HG02981 (cell line): ENCODE measurements at regions not wholly inside any gene's neighbourhood (a gene's known extent, or its start where the extent isn't known, plus 50 kb on each side); places are given as distances from the start of the nearest gene placed in this dataset.

Source experiments
- ATAC-seq: cut with Tn5 transposase; IDR thresholded peaks from one replicate; pipeline ENCODE4 v1.9.1; 2021; ENCODE audit warnings: mild to moderate bottlenecking, moderate library complexity; ENCODE audit not compliant: unreplicated experiment

DNA sequence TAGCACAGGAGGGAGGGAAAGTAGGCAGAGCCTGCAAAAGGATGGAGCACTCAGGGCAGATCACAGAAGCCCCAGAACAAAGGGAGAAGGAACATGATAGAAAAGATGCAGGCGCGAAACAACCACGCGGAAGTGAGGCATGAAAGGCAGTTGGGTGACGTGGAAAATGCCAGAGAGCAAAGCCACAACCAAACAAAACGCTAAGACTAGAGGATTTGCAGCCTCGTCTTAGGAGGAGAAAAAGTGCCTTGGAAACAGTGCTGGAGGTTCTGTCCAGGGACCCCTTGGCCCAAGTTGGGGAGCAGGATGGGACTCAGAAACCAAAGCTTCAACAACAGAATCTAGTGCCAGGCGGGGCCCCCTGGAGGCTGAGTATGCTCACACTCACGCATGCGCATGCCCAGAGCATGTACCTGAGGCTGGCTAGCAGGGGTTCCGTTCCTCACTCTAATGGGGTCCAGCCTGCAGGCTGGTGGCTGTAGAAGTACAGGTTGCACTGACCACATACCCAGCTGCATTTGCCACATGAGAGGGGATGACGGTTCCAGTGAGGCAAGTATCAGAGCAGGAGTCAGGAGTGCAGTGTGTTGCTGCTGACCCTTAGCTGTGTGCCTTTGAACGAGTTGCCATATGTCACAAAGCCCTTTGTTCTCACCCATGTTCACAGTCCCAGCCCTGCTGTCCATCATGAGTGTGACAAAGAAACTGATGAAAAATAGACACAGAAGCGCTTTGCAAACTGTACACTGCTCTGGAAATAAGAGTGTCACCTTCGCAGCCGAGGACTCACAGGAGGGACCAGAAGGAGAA, 568.6 kb upstream of the CADM1 start:
- ATAC-seq: no peak

DNA sequence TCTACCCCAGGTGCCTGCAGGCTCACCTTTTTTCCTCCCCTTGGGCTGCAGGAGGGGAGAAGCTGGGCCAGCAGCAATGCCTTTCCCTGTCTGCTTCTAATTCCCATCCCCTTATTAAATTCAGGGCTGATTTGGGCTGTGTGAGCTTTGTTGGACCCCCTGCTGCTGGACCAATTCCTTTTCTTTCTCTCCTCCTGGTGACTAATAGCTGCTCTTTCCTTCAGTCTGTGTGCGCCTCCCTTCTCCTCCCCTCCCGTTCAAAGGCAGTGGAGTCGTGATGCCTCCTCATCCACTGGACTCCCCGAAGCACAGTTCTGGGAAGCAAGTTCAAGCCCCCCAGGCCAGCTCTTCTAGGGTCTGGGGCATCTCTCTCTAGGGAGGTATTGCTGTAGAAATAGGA, 567.9 kb upstream of the CADM1 start:
- no peak for ATAC-seq

DNA sequence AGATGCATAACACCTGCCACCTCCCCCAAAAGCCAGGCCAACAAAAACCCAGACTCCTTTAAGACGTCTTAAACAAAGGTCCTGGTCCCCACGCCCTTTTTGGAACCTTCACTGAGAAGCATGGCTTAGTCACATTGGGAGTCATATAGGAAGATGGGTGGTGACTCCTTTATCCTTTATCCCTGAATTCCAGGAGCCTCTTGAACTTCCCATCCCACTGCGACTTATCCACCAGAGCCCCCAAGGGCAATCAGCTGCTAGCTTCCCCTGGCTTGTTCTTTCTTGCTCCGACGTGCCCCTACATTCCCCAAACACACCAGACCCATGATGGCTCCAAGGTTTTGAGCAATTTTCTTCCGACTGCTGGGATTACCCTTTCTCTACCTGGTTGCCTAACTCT, 567.0 kb upstream of the CADM1 start:
- no peak for ATAC-seq

DNA sequence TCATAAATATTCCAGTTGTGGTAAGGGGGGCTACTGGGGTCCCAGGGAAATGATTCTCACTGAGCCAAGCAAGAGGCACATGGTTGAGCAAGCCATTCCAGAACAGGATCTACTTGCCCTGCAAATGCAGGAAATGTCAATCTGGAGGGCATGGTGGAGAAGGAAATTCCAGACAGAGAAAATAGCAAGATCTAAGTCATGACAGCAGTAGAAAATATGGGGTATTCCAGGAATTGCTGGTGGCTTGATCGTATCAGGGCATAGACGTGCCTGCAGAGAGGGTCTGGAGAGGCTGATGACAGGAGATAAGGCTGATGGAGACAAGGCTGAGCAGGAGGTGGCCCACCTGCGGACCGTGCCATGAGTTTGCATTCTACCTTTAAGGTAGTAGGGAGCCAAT, 566.3 kb upstream of the CADM1 start:
- ATAC-seq: no peak

DNA sequence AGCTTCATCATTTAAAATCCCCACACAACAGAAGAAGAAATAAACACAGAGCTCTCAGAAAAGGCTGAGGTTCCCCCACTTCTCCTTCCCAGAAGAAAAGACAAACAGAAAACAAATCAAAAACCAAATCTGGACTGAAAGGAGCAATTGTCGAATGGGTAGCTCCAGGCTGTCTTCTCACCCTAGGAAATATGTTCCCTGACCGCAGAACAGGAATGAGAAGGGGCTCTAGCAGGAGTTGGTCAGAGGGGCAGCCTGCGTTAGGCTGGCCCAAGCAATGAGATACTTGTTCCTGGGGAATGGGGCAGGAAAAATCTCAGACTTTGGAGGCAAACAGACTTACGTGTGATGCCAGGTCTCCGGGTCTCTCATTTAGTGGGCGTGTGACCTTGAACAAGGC, 562.6 kb upstream of the CADM1 start:
- ATAC-seq: no peak

DNA sequence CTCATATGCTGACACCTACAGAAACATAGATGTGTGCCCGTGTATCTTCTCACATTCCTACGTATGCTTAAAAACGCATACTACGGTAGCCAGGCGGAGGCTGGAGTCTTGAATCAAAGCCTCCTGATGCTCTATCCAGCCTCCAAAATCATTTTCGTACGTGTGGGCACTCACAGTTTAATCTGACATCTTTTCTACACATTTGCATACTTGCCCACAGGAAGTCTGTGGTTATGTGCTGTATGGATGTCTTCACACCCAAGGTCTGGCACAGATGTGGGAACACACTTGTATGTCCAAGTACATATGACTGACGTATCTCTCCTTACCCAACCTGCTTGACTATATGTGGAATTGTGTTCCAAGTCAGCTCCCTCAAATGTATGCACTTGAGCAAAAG, 561.8 kb upstream of the CADM1 start:
- ATAC-seq: no peak

DNA sequence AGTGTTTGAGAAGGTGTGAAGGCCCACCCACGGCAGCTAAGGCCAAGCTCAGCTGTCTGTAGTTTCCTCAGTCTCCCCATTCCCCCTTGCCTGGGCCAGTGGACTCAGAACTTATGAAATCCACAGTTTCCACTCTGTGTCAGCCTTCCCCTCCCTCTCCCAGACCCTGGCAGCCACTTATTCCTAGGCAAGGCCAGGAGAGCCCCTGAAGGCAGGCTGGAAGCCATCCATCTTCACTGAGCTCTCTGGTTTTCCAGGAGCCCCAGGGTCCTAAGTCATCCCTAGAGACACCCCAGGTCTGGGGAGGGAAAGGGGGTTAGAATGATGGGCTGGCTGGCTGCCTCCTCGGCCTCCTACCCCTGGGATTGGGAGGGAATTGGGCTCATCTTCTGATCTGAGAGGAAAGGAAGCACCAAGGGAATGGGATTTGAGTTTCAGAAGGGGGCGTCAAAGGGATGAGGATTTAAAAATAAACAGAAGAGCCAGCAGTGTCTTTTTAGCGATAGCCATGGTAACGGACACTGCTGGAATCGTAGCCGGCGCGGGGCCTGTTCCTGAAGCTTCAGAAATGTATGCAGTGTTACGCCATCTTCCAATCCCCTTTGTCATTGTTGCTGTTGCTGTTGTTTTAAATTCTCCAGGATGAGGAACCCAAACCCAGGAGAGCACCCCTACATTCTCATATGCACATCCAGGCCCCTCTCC, 561.1 kb upstream of the CADM1 start:
- ATAC-seq: no peak

DNA sequence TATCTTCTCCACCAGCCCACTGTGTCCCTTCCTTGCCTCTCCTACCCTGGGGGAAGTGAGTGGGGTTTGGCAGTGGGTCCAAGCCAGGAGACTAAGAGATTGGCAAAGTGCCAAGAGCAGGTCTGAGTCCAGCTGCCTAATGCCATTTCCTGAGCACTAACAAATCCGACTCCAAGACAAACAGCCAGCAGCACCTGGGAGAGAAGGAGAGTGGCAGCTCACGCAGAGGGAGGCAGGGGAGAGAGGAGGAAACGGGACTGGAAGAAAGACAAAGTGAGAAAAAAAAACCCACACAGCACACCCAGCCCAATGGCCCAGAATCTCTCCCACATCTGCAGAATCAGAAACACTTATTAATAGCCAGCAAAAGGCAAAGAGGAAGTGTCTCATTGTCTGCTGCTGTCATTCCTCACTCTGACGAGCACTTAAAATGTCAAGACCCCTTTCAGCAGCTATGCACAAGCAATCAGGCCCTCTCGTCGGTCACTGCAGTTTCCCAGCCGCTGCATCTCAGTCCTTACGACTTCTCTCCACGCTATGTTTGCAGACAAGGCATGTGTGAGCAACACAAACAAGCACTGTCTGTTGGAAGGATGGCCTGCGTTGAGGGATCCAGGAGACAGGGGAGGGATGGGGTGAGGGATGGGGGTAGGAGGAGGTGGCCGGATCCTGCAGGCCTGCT, 558.4 kb upstream of the CADM1 start:
- ATAC-seq: no peak

DNA sequence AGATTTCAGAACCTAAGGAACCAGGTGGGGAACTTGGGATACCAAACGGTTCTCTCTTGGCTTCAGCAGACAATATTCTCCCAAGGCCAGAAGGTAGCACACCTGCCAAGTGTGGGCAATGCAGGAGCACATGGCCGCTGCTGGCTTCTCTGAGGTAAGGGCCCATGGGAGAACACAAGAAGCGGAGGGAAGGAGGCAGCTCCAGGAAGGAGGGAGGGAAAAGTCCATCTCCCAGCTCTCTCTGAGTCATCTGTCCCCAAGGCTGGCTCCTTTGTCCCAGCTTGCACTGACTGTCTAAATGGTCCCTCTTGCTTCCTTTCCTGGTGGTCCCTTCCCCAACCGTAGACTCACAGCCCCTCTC, 557.9 kb upstream of the CADM1 start:
- ATAC-seq: no peak

DNA sequence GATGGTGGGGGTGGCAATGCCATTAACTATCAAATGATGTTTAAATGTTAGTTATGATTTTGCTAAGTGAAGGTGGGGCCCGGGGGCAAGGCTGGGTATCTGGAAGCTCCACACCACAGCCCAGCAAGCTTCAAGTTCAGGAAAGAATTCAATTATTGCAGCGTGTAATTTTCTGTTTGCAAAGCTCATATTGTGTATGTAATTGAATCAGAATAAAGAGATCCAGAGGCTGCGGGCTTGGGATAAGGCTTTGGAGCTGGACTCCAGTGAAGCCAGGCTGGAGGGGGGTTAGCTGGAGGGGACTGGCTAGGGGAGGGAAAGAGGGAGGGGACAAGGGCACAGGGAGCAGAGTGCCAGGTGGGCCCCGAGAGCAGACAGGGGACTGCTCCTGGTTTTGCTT, 557.1 kb upstream of the CADM1 start:
- ATAC-seq: no peak

DNA sequence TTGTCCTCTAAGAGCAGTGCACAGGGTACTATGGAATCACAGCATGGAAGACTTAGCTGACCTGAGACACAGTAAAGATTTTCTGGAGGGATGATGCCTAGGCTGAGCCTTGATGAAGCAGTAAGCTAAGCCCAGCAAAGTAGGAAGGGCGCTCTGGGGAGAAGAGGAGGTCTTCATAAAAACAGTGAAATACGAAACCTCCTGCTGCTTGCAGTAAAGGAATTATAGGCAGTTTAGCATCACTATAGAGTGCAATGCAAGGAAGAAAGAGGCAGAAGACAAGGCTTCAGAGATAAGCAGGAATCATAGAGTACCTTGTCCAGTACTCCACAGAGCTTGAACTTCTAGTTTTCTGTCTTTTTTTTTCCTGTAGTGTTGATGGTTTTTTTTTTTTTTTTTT, 555.7 kb upstream of the CADM1 start:
- no peak for ATAC-seq

DNA sequence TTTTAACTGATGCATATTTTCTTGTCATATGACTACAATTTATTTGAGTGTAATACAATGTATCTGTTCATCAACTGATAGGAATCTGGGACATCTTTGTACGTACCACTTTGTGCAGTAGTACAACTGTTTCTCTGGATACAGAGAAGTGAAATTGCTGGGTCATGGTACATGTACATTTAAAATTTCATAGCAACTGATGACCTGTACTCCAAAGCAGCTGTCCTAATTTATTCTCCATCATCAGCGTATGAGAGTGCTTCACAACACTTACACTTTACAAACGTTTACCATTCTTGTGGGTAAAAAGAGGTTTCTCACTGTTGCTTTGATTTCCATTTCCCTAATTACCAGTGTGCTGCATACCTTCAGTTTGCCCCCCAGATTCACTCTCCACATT, 552.8 kb upstream of the CADM1 start:
- ATAC-seq: no peak

DNA sequence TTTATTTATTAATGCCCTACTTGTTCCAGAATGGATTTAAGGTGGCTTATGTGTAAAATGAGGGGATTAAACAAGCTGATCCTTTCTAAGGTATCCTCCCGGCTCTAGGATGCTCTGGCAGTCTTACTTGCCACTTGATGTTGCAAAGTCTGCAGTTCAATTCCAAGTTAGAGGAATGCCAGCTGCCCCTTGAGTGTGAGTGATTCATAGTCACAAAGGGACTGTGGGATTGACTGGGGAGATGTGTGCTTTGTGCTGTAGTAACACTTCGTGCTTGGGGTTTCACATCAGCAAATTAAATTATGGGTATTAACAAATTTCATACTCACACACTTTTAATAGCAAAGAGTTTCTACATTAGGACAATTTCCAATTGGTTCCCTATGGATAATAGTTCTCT, 550.8 kb upstream of the CADM1 start:
- ATAC-seq: no peak

DNA sequence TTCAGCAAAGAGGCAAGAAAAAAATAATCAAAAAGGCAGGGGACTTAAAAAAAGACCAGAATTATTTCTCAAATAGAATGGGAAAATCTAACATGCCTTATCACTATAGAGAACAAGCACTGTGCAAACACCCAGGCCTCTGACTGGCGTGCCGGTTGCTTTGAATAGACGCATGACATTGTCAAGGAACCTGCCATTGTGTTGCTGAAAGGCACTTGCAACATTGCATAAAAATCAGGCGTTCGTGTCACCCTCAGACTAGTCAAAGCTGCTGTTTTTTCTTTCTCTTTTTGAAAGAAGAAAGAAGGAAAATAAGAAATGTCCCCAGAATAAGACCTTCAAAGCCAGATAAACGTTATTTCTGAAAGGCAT, 549.3 kb upstream of the CADM1 start:
- ATAC-seq: no peak

DNA sequence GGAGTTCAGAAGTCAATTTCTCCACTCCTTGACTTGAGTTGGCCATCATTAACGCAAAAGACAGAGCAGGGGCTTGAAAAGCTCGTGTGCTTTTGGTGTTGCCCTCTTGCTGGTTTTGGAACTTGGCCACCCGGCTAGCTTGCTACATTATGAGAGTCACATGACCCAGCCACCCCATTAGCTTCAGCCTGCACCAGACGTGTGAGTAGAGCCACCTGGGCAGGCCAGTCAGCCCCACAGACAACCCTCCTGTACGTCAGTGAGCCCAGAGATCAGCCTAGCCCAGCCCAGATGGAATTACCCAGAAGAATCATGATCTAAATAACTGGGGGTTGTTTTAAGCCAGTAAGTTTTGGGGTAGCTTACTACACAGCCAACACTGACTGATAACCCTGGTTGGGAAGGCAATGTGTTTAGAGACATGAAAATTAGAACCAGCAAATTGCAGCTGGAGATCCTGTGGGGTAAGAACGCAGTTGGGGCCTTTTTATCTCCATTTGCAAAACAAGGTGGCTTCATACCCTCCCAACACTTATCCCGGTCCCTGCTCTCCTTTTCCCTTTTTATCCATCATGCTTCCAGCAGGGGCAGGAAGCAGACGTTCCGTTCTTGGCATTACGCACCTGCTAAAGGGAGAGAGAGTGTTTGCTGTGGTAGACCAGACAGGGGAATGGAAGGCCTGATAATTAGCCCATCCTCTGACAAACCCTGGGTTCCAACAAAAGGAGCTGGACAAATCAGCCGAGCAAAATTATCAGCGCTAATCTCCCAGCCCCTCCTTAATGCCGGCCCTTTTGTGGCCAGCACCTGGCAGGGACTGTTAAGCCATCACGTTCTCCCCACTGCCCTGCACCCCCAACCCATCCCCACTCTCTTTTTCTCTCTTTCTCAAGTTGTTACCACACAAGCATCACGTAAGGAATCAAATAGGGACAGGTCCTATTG, 548.7 kb upstream of the CADM1 start:
- ATAC-seq: no peak

DNA sequence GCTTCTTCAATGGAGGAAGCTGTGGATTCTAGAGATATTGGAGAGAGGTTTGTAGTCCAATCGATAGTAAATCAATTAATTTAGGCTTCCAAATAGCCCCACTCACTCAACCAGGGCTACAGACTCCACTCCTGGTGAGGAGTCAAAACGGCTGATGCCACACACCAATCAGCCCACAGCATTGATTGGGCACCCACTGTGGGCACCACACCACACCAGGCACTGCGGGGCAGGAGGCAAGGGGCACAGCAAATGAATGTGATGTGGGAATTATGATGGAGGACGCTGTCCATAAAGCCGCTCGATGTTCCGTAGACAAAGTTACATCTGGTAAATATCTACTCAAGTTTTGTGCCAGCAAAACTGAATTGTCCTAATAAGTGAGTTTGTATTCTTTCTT, 547.3 kb upstream of the CADM1 start:
- ATAC-seq: no peak

DNA sequence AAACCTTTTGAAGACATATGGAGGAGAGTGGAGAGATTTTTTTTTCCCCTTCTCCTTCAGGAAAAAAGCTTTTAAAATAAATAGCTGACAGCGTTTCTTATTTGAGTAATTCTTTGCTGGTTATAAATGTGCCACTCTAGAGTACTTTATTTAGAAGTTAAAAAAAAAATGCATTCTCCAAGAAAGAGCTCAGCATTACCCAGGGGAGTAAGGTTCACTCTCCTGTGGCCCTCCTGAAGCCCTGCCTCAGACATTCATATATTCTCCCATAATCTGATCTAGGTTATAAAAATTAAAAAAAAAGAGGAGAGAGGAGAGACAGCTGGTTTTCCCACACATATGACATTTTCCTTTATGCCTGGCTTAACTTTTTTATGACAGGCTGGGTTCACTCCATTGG, 545.2 kb upstream of the CADM1 start:
- no peak for ATAC-seq

DNA sequence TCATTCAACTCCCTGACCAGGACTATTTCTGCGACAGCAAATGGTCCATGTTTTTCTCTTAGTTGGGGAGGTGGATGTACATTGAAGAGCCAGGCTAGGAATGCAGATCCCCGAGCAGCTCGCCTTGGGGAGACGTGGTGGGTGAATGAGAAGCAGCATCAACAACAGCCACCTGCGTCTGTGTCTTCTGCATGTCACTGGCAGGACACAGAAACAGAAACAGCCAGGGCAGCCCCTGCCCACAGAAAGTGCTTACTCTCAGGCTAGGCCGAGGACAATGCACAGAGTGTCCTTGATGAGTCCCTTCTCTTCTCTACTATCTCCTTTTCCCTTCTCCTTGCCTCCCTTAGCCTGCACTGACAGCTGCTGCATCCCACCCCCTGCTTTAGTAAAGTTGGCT, 541.9 kb upstream of the CADM1 start:
- no peak for ATAC-seq

DNA sequence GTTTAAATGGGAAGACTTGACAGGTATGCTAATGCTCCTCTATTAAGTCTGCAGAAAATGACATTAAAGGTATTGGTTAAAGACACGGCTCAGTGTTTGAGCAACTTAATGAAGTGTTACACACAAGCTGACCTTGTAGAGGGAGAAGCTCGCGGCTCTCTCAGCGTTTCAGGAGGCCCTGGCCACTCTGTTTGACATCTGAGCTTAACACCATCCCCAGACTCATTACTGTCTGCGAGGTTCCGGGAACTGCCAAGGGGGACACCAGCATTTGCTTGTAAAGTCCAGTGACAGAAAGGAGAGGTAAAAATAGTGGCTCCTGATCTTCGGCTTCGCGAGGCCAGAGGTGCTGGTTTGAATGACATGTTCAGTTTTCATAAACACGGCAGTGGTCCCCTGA, 540.7 kb upstream of the CADM1 start:
- no peak for ATAC-seq

DNA sequence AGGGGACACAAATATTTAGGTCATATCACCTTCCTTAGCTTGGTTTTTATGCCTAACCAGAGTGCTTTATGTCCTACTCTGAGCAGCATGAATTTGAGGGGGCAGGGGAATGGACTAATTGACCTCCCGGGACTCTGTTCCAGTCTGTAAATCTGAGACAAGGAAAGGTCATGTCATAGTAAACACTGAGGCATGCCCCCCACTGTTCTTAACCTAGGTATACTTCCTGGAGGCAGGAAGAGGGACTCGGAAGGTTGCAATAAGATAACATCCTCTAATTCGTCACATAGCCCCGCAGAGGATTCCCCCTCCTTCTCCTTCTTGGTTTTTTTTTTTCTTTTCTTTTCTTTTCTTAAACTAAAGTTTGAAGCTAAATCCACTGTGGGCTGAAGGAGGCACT, 540.3 kb upstream of the CADM1 start:
- no peak for ATAC-seq

DNA sequence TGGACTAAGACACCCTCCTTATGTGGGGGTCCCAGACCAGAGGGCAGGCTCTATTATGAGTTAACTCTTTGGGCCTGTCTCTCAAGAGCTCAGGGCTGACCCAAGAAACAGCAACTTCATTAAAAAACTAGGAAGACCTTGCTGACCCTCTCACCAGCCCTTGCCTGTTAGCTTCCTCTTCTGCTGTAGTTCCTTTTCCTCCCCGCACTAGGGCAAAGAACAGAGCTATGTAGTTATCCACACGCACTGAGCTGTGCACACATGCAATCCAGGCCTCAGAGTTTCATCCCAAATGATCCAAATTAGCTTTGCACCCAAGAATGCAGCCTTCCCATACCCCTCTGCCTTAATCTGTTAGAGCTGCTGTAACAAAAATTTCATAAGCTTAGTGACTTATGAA, 539.6 kb upstream of the CADM1 start:
- ATAC-seq: no peak
